HG03432 (cell line): ENCODE measurements at regions not wholly inside any gene's neighbourhood (a gene's known extent, or its start where the extent isn't known, plus 50 kb on each side); places are given as distances from the start of the nearest gene placed in this dataset.
"Not testable (repeated sequence)": the region's sequence is repeated elsewhere in the genome, so short reads cannot be mapped to it uniquely, and the experiment has no call there.

Source experiments
- ATAC-seq: cut with Tn5 transposase; IDR thresholded peaks from one replicate; pipeline ENCODE4 v1.9.1; 2021; ENCODE audit warnings: mild to moderate bottlenecking, moderate library complexity; ENCODE audit not compliant: unreplicated experiment

GRCh38 chr13:50753221-50753620 lies 90.3 kb downstream of the DLEU7 start:
- not testable (repeated sequence) for ATAC-seq

DNA sequence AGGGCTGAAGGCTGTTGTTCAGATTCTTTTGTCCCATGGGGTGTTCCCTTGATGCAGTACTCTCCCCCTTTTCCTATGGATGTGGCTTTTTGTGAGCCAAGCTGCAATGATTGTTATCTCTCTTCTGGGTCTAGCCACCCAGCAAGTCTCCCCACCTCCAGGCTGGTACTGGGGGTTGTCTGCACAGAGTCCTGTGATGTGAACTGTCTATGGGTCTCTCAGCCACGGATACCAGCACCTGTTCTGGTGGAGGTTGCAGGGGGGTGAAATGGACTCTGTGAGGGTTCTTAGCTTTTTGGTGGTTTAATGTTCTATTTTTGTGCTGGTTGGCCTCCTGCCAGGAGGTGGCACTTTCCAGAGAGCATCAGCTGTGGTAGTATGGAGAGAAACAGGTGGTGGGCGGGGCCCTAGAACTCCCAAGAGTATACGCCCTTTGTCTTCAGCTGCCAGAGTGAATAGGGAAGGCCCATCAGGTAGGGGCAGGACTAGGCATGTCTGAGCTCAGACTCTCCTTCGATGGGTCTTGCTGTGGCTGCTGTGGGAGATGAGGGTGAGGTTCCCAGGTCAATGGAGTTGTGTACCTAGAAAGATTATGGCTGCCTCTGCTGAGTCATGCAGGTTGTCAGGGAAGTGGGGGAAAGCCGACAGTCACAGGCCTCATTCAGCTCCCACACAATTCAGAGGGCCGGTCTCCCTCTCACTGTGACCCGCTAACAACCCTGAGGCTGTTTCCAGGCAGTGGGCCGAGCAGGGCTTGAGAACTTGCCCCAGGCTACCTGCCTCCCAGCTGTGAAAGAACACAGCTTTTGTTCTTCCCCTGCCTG lies 87.4 kb downstream of the DLEU7 start:
- not testable (repeated sequence) for ATAC-seq

DNA sequence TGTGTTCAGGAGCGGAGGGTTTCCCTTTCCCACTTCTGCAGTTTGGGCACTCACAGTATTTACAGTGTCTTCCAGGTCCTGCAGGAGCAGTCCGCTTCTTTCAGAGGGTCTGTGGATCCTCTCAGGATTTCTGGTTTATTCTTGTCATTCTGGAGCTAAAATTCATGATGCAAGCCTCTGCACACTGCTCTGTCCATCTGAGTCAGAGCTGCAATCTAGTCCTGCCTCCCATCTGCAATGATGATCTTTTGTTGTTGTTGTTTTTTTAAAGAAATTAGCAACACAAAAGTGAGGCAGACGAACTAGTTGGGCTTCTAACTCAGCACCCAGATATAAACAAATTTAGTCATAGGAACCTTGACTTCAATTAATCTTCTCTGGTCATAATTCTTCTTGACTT lies 86.5 kb downstream of the DLEU7 start:
- no peak for ATAC-seq

- ATAC-seq, result no peak
Observed at GRCh38 chr13:50758796-50759195, 84.7 kb downstream of the DLEU7 start.

- no peak for ATAC-seq
Observed at GRCh38 chr13:50760751-50761150, 82.7 kb downstream of the DLEU7 start.

GRCh38 chr13:50761406-50761805 lies 82.1 kb downstream of the DLEU7 start:
- ATAC-seq, result no peak

DNA sequence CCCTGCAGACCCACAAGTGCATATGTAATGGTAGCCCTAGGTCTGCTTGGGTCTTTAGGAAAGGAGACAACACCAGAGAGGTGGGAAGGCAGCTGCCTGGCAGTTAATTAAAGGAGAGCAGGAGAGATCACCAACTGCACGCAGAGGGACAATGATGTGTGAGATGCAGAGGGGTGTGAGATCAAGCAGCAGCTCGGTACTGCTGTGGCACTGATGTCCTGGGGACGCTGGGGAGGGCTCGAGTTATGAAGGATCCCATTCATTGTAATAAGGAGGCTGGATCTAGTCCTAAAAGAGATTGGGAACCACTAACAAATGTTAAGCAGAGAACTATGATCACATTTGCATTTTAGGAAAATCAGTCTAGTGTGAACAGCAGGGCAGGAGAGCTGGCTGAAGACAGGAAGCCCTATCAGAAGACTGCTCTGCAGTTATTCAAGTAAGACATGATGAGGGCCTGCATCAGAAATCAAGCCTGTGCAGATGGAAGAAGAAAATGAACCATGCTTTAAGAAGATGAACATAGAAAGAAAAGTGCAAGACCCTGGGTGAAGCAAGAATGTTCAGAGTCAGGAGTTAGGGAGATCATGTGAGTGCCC lies 80.4 kb downstream of the DLEU7 start:
- no peak for ATAC-seq

GRCh38 chr13:50766013-50766412 lies 77.5 kb downstream of the DLEU7 start:
- ATAC-seq, result no peak

GRCh38 chr13:50766695-50767094 lies 76.8 kb downstream of the DLEU7 start:
- no peak for ATAC-seq

DNA sequence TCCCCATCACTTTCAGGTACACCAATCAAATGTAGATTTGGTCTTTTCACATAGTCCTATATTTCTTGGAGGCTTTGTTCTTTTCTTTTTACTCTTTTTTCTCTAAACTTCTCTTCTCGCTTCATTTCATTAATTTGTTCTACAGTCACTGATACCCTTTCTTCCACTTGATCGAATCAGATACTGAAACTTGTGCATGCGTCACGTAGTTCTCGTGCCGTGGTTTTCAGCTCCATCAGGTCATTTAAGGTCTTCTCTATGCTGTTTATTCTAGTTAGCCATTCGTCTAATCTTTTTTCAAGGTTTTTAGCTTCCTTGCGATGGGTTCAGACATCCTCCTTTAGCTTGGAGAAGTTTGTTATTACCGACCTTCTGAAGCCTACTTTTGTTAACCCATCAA lies 70.6 kb downstream of the DLEU7 start:
- not testable (repeated sequence) for ATAC-seq
